ENCODE measurements at regions not wholly inside any gene's neighbourhood (a gene's known extent, or its start where the extent isn't known, plus 50 kb on each side); places are given as distances from the start of the nearest gene placed in this dataset.

- Mint-ChIP-seq H3K9me3 (no peaks in the 10 kb centered on the region), H3K27ac (no peak overlapping the region), H3K36me3 (no peaks in the 10 kb centered on the region), H3K27me3 (no peaks in the 10 kb centered on the region), H3K4me3 (no peak overlapping the region), H3K4me1 (no peaks in the 10 kb centered on the region)
- ATAC-seq, result no peak
These were observed 365.7 kb upstream of the CA10 start for GRCh38 chr17:52524096-52524637.

- Mint-ChIP-seq H3K27me3 (no peaks in the 10 kb centered on the region), H3K36me3 (no peaks in the 10 kb centered on the region), H3K9me3 (peaks cover 2% of the 10 kb centered on the region), H3K27ac (no peak overlapping the region), H3K4me3 (no peak overlapping the region), H3K4me1 (no peaks in the 10 kb centered on the region)
- no peak for ATAC-seq
These were observed 358.7 kb upstream of the CA10 start for GRCh38 chr17:52517176-52517575.

- Mint-ChIP-seq H3K27me3 (no peaks in the 10 kb centered on the region), H3K9me3 (peaks cover 2% of the 10 kb centered on the region), H3K36me3 (no peaks in the 10 kb centered on the region), H3K4me3 (no peak overlapping the region), H3K27ac (no peak overlapping the region), H3K4me1 (no peaks in the 10 kb centered on the region)
- ATAC-seq, result no peak
These were observed 357.4 kb upstream of the CA10 start for GRCh38 chr17:52515927-52516326.

GRCh38 chr17:52505601-52506000 is 347.1 kb upstream of the CA10 start:
- Mint-ChIP-seq H3K27me3 (no peaks in the 10 kb centered on the region), H3K27ac (no peak overlapping the region), H3K9me3 (peaks cover 7% of the 10 kb centered on the region), H3K4me3 (no peak overlapping the region), H3K4me1 (no peaks in the 10 kb centered on the region), H3K36me3 (no peaks in the 10 kb centered on the region)
- ATAC-seq, result no peak

- Mint-ChIP-seq H3K9me3 (peaks cover 4% of the 10 kb centered on the region), H3K36me3 (no peaks in the 10 kb centered on the region), H3K4me1 (no peaks in the 10 kb centered on the region), H3K4me3 (no peak overlapping the region), H3K27ac (no peak overlapping the region), H3K27me3 (no peaks in the 10 kb centered on the region)
- ATAC-seq, result no peak
These were observed 345.6 kb upstream of the CA10 start for GRCh38 chr17:52504081-52504480.

GRCh38 chr17:52495646-52496045 is 337.1 kb upstream of the CA10 start:
- Mint-ChIP-seq H3K4me1 (no peaks in the 10 kb centered on the region), H3K27me3 (no peaks in the 10 kb centered on the region), H3K27ac (no peak overlapping the region), H3K4me3 (no peak overlapping the region), H3K9me3 (peaks cover 3% of the 10 kb centered on the region), H3K36me3 (no peaks in the 10 kb centered on the region)
- ATAC-seq, result no peak

GRCh38 chr17:52482271-52482670 is 323.8 kb upstream of the CA10 start:
- peaks cover 16% of the 10 kb centered on the region for H3K9me3 Mint-ChIP-seq
- no peak for ATAC-seq
- no peak overlapping the region for H3K27ac Mint-ChIP-seq
- H3K27me3 Mint-ChIP-seq, result no peaks in the 10 kb centered on the region
- no peaks in the 10 kb centered on the region for H3K4me1 Mint-ChIP-seq
- H3K36me3 Mint-ChIP-seq, result no peaks in the 10 kb centered on the region
- no peak overlapping the region for H3K4me3 Mint-ChIP-seq

- no peaks in the 10 kb centered on the region for H3K36me3 Mint-ChIP-seq
- no peaks in the 10 kb centered on the region for H3K4me1 Mint-ChIP-seq
- no peak overlapping the region for H3K27ac Mint-ChIP-seq
- H3K9me3 Mint-ChIP-seq, result peaks cover 11% of the 10 kb centered on the region
- no peak overlapping the region for H3K4me3 Mint-ChIP-seq
- ATAC-seq, result no peak
- no peaks in the 10 kb centered on the region for H3K27me3 Mint-ChIP-seq
These were observed 319.5 kb upstream of the CA10 start for GRCh38 chr17:52477824-52478699.

- no peak overlapping the region for H3K27ac Mint-ChIP-seq
- H3K36me3 Mint-ChIP-seq, result no peaks in the 10 kb centered on the region
- peaks cover 14% of the 10 kb centered on the region for H3K9me3 Mint-ChIP-seq
- no peaks in the 10 kb centered on the region for H3K4me1 Mint-ChIP-seq
- H3K4me3 Mint-ChIP-seq, result no peak overlapping the region
- H3K27me3 Mint-ChIP-seq, result no peaks in the 10 kb centered on the region
- ATAC-seq, result no peak
These were observed 318.3 kb upstream of the CA10 start for GRCh38 chr17:52476638-52477313.

- H3K4me3 Mint-ChIP-seq, result no peak overlapping the region
- ATAC-seq, result no peak
- H3K27me3 Mint-ChIP-seq, result no peaks in the 10 kb centered on the region
These were observed 312.0 kb upstream of the CA10 start for GRCh38 chr17:52470553-52470952.

GRCh38 chr17:52465407-52465806 is 306.9 kb upstream of the CA10 start:
- H3K4me3 Mint-ChIP-seq, result no peak overlapping the region
- no peaks in the 10 kb centered on the region for H3K4me1 Mint-ChIP-seq
- peaks cover 12% of the 10 kb centered on the region for H3K9me3 Mint-ChIP-seq
- ATAC-seq, result no peak
- H3K27me3 Mint-ChIP-seq, result no peaks in the 10 kb centered on the region
- H3K36me3 Mint-ChIP-seq, result no peaks in the 10 kb centered on the region
- no peak overlapping the region for H3K27ac Mint-ChIP-seq

More at GRCh38 chr17:52470553-52470952, 312.0 kb upstream of the CA10 start:
- no peaks in the 10 kb centered on the region for H3K4me1 Mint-ChIP-seq
- H3K36me3 Mint-ChIP-seq, result no peaks in the 10 kb centered on the region
- H3K27ac Mint-ChIP-seq, result no peak overlapping the region
- peaks cover 5% of the 10 kb centered on the region for H3K9me3 Mint-ChIP-seq

GRCh38 chr17:52451294-52451861 is 292.9 kb upstream of the CA10 start:
- ATAC-seq, result no peak
- no peak overlapping the region for H3K27ac Mint-ChIP-seq
- H3K4me1 Mint-ChIP-seq, result no peaks in the 10 kb centered on the region
- peaks cover 3% of the 10 kb centered on the region for H3K9me3 Mint-ChIP-seq
- no peaks in the 10 kb centered on the region for H3K27me3 Mint-ChIP-seq
- H3K4me3 Mint-ChIP-seq, result no peak overlapping the region
- no peaks in the 10 kb centered on the region for H3K36me3 Mint-ChIP-seq

- no peak overlapping the region for H3K27ac Mint-ChIP-seq
- H3K36me3 Mint-ChIP-seq, result no peaks in the 10 kb centered on the region
- peaks cover 12% of the 10 kb centered on the region for H3K9me3 Mint-ChIP-seq
- H3K27me3 Mint-ChIP-seq, result no peaks in the 10 kb centered on the region
- no peak for ATAC-seq
- no peaks in the 10 kb centered on the region for H3K4me1 Mint-ChIP-seq
- no peak overlapping the region for H3K4me3 Mint-ChIP-seq
These were observed 283.8 kb upstream of the CA10 start for GRCh38 chr17:52442350-52442749.

- Mint-ChIP-seq H3K27me3 (no peaks in the 10 kb centered on the region), H3K4me3 (no peak overlapping the region), H3K27ac (no peak overlapping the region), H3K4me1 (no peaks in the 10 kb centered on the region), H3K9me3 (peaks cover 19% of the 10 kb centered on the region), H3K36me3 (no peaks in the 10 kb centered on the region)
- ATAC-seq, result no peak
These were observed 262.1 kb upstream of the CA10 start for GRCh38 chr17:52420555-52421078.

GRCh38 chr17:52419229-52419641 is 260.7 kb upstream of the CA10 start:
- H3K9me3 Mint-ChIP-seq, result peaks cover 16% of the 10 kb centered on the region

More at GRCh38 chr17:52419229-52419641, 260.7 kb upstream of the CA10 start:
- Mint-ChIP-seq H3K27me3 (no peaks in the 10 kb centered on the region), H3K36me3 (no peaks in the 10 kb centered on the region), H3K27ac (no peak overlapping the region), H3K4me3 (no peak overlapping the region), H3K4me1 (no peaks in the 10 kb centered on the region)
- ATAC-seq, result no peak
